ENCODE measurements at regions not wholly inside any gene's neighbourhood (a gene's known extent, or its start where the extent isn't known, plus 50 kb on each side); places are given as distances from the start of the nearest gene placed in this dataset.
"Not testable (repeated sequence)": the region's sequence is repeated elsewhere in the genome, so short reads cannot be mapped to it uniquely, and the experiment has no call there.

DNA sequence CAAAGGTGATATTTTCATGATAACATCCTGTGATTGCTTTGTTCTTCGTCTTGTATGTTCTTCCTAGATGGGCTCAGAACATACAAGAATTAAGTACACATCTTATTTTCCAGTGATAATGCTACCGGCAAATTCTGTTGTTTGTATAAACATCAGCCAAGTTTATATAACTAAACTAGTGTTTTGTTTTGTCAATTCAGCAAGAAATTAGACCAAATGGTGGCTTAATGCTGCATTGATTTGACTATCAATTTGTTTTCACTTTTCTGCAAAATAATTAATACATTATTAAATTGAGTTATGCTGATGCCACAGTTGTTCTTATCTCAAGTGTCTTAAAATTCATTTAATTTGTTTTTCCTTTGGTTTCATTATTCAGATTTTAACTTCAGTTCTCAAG lies 177.7 kb downstream of the OR4F29 start:
- not testable (repeated sequence) for DNase-seq; H3K4me1 ChIP-seq (ENCODE audit: control insufficient read depth, insufficient read depth, low read length, poor library complexity, severe bottlenecking); H3K9me3 ChIP-seq (ENCODE audit: control insufficient read depth, low read length); H3K27me3 ChIP-seq (replicated peaks; ENCODE audit: control insufficient read depth, insufficient read depth, low read length, poor library complexity, severe bottlenecking); H3K36me3 ChIP-seq (ENCODE audit: control insufficient read depth, insufficient read depth, low read length); H3K27ac ChIP-seq (ENCODE audit: insufficient read depth, low read length, poor library complexity, severe bottlenecking); H3K4me3 ChIP-seq (ENCODE audit: insufficient read depth, low read depth, low read length, poor library complexity, severe bottlenecking)

DNA sequence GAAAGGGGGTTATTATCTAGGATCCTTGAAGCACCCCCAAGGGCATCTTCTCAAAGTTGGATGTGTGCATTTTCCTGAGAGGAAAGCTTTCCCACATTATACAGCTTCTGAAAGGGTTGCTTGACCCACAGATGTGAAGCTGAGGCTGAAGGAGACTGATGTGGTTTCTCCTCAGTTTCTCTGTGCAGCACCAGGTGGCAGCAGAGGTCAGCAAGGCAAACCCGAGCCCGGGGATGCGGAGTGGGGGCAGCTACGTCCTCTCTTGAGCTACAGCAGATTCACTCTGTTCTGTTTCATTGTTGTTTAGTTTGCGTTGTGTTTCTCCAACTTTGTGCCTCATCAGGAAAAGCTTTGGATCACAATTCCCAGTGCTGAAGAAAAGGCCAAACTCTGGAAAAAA lies 183.7 kb downstream of the OR4F29 start:
- H3K36me3 ChIP-seq (ENCODE audit: control insufficient read depth, insufficient read depth, low read length); H3K27me3 ChIP-seq (replicated peaks; ENCODE audit: control insufficient read depth, insufficient read depth, low read length, poor library complexity, severe bottlenecking); H3K9me3 ChIP-seq (ENCODE audit: control insufficient read depth, low read length); H3K4me3 ChIP-seq (ENCODE audit: insufficient read depth, low read depth, low read length, poor library complexity, severe bottlenecking); H3K27ac ChIP-seq (ENCODE audit: insufficient read depth, low read length, poor library complexity, severe bottlenecking); H3K4me1 ChIP-seq (ENCODE audit: control insufficient read depth, insufficient read depth, low read length, poor library complexity, severe bottlenecking): not testable (repeated sequence)
- peak; percentile 23 to 42 (median 29) for DNase-seq

Measured in effector memory CD4-positive, alpha-beta T cell (primary cell).